GM12875 (cell line): ENCODE measurements at regions not wholly inside any gene's neighbourhood (a gene's known extent, or its start where the extent isn't known, plus 50 kb on each side); places are given as distances from the start of the nearest gene placed in this dataset.
A peak's percentile ranks its signal among the peaks of the same experiment; 100 is the strongest.

Experiments
- H3K4me3 ChIP-seq: one replicate; pipeline ENCODE4 v1.5.1; 2011; ENCODE audit warnings: low read depth, low read length, control low read depth
- CTCF ChIP-seq: IDR thresholded peaks from 2 replicates; pipeline ENCODE4 v1.5.1; 2011; ENCODE audit warnings: low read depth, mild to moderate bottlenecking, control low read depth, inconsistent platforms, low read length, moderate library complexity, borderline replicate concordance; ENCODE audit not compliant: insufficient read depth

GRCh38 chr2:18889565-18890332 is 300.4 kb upstream of the NT5C1B start:
- H3K4me3 ChIP-seq, result no peak overlapping the region
- no peak for TF ChIP-seq CTCF

GRCh38 chr2:18885457-18885856 is 296.1 kb upstream of the NT5C1B start:
- TF ChIP-seq CTCF, result no peak
- no peak overlapping the region for H3K4me3 ChIP-seq

GRCh38 chr2:18883616-18884456 is 294.5 kb upstream of the NT5C1B start:
- TF ChIP-seq CTCF, result peak; percentile 39; the same call in 1 of the 2 replicates
- H3K4me3 ChIP-seq, result no peak overlapping the region

- no peak for TF ChIP-seq CTCF
- H3K4me3 ChIP-seq, result no peak overlapping the region
These were observed 282.1 kb upstream of the NT5C1B start for GRCh38 chr2:18871430-18871829.

- H3K4me3 ChIP-seq, result no peak overlapping the region
- TF ChIP-seq CTCF, result no peak
These were observed 280.9 kb upstream of the NT5C1B start for GRCh38 chr2:18870307-18870706.

- no peak overlapping the region for H3K4me3 ChIP-seq
- no peak for TF ChIP-seq CTCF
These were observed 272.6 kb upstream of the NT5C1B start for GRCh38 chr2:18861951-18862350.
